GM10248 (cell line): ENCODE measurements at regions not wholly inside any gene's neighbourhood (a gene's known extent, or its start where the extent isn't known, plus 50 kb on each side); places are given as distances from the start of the nearest gene placed in this dataset.

Source experiments
- CTCF ChIA-PET: fragments of 300-600 bp; sonication (Branson Sonifier 250); formaldehyde crosslinking; extraction: SDS; loops from one replicate; lab custom pipeline; 2021; ENCODE audit warnings: antibody characterized with exemption; lab: Yijun Ruan, JAX
- POLR2A ChIA-PET: fragments of 350-650 bp; sonication (Branson Sonifier 250); formaldehyde crosslinking; extraction: SDS; loops from one replicate; lab custom pipeline; 2020; ENCODE audit warnings: antibody characterized with exemption; lab: Yijun Ruan, JAX
- DNase-seq: peaks from one replicate; pipeline ENCODE4 v3.0.0; 2012; ENCODE audit errors: extremely low spot score
- TF ChIP-seq, protein P1 (sequence below): IDR thresholded peaks from 2 replicates; pipeline ENCODE4 v1.5.1; 2012; ENCODE audit warnings: mild to moderate bottlenecking, low read depth; ENCODE audit errors: extremely low read depth, missing control alignments, control extremely low read depth

GRCh38 chr2:236403125-236403524 lies 138.9 kb upstream of the ASB18 start:
- CTCF ChIA-PET: interaction anchor here (1.3 kb wide), 1 partner anchor 13 kb away, joined by 4 read pairs; no protein-coding TSS in a partner anchor
- TF ChIP-seq, protein P1, sequence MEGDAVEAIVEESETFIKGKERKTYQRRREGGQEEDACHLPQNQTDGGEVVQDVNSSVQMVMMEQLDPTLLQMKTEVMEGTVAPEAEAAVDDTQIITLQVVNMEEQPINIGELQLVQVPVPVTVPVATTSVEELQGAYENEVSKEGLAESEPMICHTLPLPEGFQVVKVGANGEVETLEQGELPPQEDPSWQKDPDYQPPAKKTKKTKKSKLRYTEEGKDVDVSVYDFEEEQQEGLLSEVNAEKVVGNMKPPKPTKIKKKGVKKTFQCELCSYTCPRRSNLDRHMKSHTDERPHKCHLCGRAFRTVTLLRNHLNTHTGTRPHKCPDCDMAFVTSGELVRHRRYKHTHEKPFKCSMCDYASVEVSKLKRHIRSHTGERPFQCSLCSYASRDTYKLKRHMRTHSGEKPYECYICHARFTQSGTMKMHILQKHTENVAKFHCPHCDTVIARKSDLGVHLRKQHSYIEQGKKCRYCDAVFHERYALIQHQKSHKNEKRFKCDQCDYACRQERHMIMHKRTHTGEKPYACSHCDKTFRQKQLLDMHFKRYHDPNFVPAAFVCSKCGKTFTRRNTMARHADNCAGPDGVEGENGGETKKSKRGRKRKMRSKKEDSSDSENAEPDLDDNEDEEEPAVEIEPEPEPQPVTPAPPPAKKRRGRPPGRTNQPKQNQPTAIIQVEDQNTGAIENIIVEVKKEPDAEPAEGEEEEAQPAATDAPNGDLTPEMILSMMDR: no peak
- no peak for DNase-seq
- POLR2A ChIA-PET: no interaction called here

DNA sequence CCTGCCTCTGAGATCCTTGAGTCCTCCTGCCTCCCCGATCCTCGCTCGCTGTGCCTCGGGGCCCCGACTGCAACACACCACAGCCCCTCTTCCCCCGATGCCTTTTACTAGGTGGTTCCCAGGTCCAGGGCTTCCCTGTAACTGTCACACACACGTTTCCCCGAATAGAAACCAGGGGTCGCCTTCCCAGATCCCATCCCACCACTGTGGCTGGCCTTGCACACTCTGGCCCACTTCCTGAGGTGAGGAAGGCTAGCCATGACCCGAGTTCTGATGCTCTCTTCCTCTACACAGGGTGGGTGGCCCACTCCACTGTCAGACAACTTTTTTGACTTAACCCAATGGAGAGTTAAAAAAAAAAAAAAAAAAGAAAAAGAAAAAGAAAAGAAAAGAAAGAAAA lies 139.6 kb upstream of the ASB18 start:
- CTCF ChIA-PET: no interaction called here
- TF ChIP-seq, protein P1: no peak
- no peak for DNase-seq
- POLR2A ChIA-PET: no interaction called here

DNA sequence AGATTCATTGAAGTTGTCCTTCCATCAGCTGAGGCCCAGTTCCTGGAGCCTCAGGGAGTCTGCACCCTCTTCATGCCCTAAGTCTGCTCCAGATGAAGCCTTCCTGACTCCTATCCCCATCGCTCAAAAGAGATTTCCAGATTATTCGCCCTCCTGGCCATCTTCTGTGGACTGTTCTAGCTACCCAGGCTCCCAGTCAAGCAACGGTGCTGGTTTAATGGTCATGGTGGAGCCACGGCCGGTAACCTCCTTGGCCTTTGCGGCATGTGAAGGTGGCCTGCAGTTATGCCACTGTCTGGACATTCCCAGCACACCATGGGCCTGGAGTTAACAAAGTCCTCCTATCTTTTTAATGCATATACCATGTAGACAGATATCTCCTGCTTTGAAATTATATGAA lies 140.1 kb upstream of the ASB18 start:
- TF ChIP-seq, protein P1: no peak
- CTCF ChIA-PET: no interaction called here
- POLR2A ChIA-PET: no interaction called here

DNA sequence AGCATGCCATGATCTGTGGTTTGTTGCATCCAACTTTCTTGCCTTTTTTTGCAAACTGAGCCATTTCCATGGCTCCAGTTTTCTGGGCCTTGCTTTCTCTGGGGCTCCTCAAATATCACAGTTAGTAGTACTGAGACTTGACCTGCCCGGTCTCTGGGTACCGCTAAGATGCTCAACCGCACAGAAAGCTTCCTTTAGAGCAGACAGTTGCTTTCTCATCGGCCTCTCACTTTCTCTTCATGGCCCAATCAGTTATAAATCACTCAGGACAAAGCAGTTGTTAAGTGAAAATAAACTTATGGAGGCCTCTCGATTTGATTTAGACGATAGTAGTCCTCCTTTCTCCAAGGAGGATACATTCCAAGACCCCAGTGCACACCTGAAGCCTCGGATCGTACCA lies 141.2 kb upstream of the ASB18 start:
- DNase-seq: no peak
- TF ChIP-seq, protein P1: no peak
- ChIA-PET POLR2A (no interaction called here), CTCF (no interaction called here)

More for the DNA sequence above, 140.1 kb upstream of the ASB18 start:
- DNase-seq: no peak

GRCh38 chr2:236408090-236408489 lies 143.9 kb upstream of the ASB18 start:
- CTCF ChIA-PET: no interaction called here
- no peak for DNase-seq
- POLR2A ChIA-PET: no interaction called here
- TF ChIP-seq, protein P1: no peak

- POLR2A ChIA-PET: no interaction called here
- no peak for DNase-seq
- CTCF ChIA-PET: no interaction called here
These were observed 144.6 kb upstream of the ASB18 start for GRCh38 chr2:236408786-236409185.

More at GRCh38 chr2:236408786-236409185, 144.6 kb upstream of the ASB18 start:
- TF ChIP-seq, protein P1: no peak
